CD4-positive, alpha-beta memory T cell (primary cell): ENCODE measurements at regions not wholly inside any gene's neighbourhood (a gene's known extent, or its start where the extent isn't known, plus 50 kb on each side); places are given as distances from the start of the nearest gene placed in this dataset.

ENCODE experiments used
- CTCF ChIA-PET: fragments of 350-600 bp; sonication (Branson Sonifier 250); formaldehyde crosslinking; loops from one replicate; lab custom pipeline; 2021; ENCODE audit warnings: inconsistent platforms; ENCODE audit not compliant: partially characterized antibody; lab: Charles Lee
- POLR2A ChIA-PET: fragments of 350-600 bp; sonication (Branson Sonifier 250); formaldehyde crosslinking; loops from one replicate; lab custom pipeline; 2021; ENCODE audit not compliant: partially characterized antibody; lab: Charles Lee
- DNase-seq, 5 donors: peaks; one replicate each; pipeline versions ENCODE4 v3.0.0 to v3.0.0-alpha.2; 2020 to 2022; ENCODE audit warnings: mixed read lengths in 1 of 5
- H3K27ac ChIP-seq: one replicate; pipeline ENCODE4 v1.7.0; 2013; ENCODE audit warnings: low read depth, low read length
- H3K27me3 ChIP-seq: 2 replicates; pipeline ENCODE4 v1.7.0; 2013; ENCODE audit warnings: mild to moderate bottlenecking, low read length, moderate library complexity; ENCODE audit not compliant: insufficient read depth
- H3K36me3 ChIP-seq: 2 replicates; pipeline ENCODE4 v1.7.0; 2013; ENCODE audit warnings: mild to moderate bottlenecking, low read length, moderate library complexity; ENCODE audit not compliant: insufficient read depth
- H3K4me1 ChIP-seq: 2 replicates; pipeline ENCODE4 v1.7.0; 2013; ENCODE audit warnings: mild to moderate bottlenecking, low read length, moderate library complexity; ENCODE audit not compliant: insufficient read depth
- H3K4me3 ChIP-seq, 2 donors: one replicate each; pipeline ENCODE4 v1.7.0; 2013; ENCODE audit warnings: low read length in 2 of 2, mild to moderate bottlenecking in 1 of 2
- H3K9me3 ChIP-seq, 2 donors: one replicate each; pipeline ENCODE4 v1.7.0; 2013; ENCODE audit warnings: low read length in 2 of 2, control low read depth in 1 of 2; ENCODE audit not compliant: control insufficient read depth in 1 of 2
- H3K27ac Mint-ChIP-seq, 7 donors: one replicate each; pipeline ENCODE4 v1.8.0; 2020 to 2021; ENCODE audit warnings: mixed read lengths in 7 of 7, mild to moderate bottlenecking in 6 of 7, inconsistent platforms in 3 of 7, moderate library complexity in 3 of 7
- H3K27me3 Mint-ChIP-seq, 2 donors: one replicate each; pipeline ENCODE4 v1.8.0; 2020 to 2021; ENCODE audit warnings: mixed read lengths in 2 of 2
- H3K36me3 Mint-ChIP-seq, 2 donors: one replicate each; pipeline ENCODE4 v1.8.0; 2020 to 2021; ENCODE audit warnings: mixed read lengths in 2 of 2, inconsistent platforms in 1 of 2, mild to moderate bottlenecking in 1 of 2
- H3K4me1 Mint-ChIP-seq, 4 donors: one replicate each; pipeline ENCODE4 v1.8.0; 2020 to 2021; ENCODE audit warnings: mixed read lengths in 4 of 4, mild to moderate bottlenecking in 1 of 4
- H3K4me3 Mint-ChIP-seq, 8 donors: one replicate each; pipeline ENCODE4 v1.8.0; 2020 to 2021; ENCODE audit warnings: mixed read lengths in 8 of 8, mild to moderate bottlenecking in 7 of 8, moderate library complexity in 6 of 8, inconsistent platforms in 3 of 8
- H3K9me3 Mint-ChIP-seq, 8 donors: one replicate each; pipeline ENCODE4 v1.8.0; 2020 to 2021; ENCODE audit warnings: mixed read lengths in 8 of 8, mild to moderate bottlenecking in 5 of 8, inconsistent platforms in 3 of 8, moderate library complexity in 1 of 8
- intact Hi-C: fragments of 100-400 bp; cut with micrococcal nuclease; formaldehyde crosslinking; loops from one replicate; pipeline ENCODE4 v1.15.1; 2023

DNA sequence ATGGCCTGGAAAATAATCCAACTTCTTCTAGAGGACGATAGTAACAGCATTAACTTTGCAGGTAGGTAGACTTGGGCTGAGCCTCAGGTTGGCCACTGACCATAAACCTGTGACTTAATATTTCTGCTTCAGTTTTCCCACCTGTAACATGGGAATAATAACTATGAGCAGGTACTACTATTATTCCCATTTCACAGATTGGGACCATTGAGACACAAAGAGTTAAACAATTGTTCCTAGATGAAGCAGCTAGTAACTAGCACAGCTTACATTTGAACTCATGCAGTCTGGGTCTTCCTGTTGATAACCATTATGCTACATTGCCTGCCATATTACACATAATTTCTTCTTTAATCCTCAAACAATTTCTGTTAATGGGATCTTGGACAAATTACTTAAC is 217.7 kb downstream of the NUAK1 start:
- ChIA-PET CTCF (no interaction called here), POLR2A (no interaction called here)
- Histone ChIP-seq H3K4me3 (no peak overlapping the region), H3K36me3 (no peaks in the 10 kb centered on the region), H3K4me1 (no peaks in the 10 kb centered on the region), H3K9me3 (no peaks in the 10 kb centered on the region), H3K27me3 (no peaks in the 10 kb centered on the region), H3K27ac (no peak overlapping the region)
- H3K4me3 Mint-ChIP-seq, result no peak overlapping the region
- no peaks in the 10 kb centered on the region for H3K4me1 Mint-ChIP-seq
- intact Hi-C loops, result no loop called here
- no peak for DNase-seq
- H3K27me3 Mint-ChIP-seq, result peaks cover 0 to 1% of the 10 kb centered on the region in 2 donors
- peaks cover 0 to 3% (median 0%) of the 10 kb centered on the region in 8 donors for H3K9me3 Mint-ChIP-seq
- H3K36me3 Mint-ChIP-seq, result no peaks in the 10 kb centered on the region
- no peak overlapping the region for H3K27ac Mint-ChIP-seq

DNA sequence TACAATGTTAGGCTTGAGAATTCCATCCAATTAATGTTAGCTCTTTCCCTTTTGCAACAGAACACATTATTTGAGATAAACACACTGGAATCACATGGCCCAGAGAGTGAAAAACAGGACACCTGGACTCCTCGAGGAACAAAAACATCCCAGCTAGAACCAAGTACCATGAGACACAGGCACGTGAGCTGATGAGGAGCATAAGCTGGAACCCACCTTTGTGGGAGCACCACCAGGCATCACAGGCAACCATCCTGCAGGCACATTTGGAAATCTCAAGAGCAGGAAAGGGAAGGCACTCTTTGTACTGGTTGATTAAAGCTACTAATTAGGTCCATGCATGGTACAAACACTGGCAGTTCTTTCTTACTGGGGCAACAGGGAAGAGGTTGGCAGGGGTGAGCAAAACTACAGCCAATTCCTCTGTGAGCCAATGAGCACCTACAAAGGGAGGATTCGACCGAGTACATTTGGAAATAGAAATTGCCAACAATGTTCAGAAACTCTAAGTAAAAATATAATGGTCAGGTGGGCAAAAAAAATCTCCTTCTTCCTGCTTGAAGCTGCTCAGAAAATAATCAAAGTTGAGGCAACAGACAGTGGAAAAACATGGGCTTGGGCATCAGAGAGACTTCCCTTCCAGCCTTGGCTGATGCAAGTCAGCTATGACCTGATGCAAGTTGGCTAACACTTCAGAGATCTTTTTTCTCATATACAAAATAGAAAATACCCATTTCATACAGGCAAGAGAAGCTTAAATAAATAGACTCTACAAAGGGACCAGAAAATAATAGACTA is 216.7 kb downstream of the NUAK1 start:
- Histone ChIP-seq H3K4me1 (no peaks in the 10 kb centered on the region), H3K36me3 (no peaks in the 10 kb centered on the region), H3K27me3 (no peaks in the 10 kb centered on the region), H3K9me3 (no peaks in the 10 kb centered on the region), H3K27ac (no peak overlapping the region), H3K4me3 (no peak overlapping the region)
- H3K4me1 Mint-ChIP-seq, result no peaks in the 10 kb centered on the region
- POLR2A ChIA-PET, result no interaction called here
- H3K36me3 Mint-ChIP-seq, result no peaks in the 10 kb centered on the region
- DNase-seq, result no peak
- intact Hi-C loops, result no loop called here
- no peak overlapping the region for H3K27ac Mint-ChIP-seq
- H3K27me3 Mint-ChIP-seq, result peaks cover 0 to 1% of the 10 kb centered on the region in 2 donors
- CTCF ChIA-PET, result no interaction called here
- no peak overlapping the region for H3K4me3 Mint-ChIP-seq
- peaks cover 0 to 6% (median 0%) of the 10 kb centered on the region in 8 donors for H3K9me3 Mint-ChIP-seq

DNA sequence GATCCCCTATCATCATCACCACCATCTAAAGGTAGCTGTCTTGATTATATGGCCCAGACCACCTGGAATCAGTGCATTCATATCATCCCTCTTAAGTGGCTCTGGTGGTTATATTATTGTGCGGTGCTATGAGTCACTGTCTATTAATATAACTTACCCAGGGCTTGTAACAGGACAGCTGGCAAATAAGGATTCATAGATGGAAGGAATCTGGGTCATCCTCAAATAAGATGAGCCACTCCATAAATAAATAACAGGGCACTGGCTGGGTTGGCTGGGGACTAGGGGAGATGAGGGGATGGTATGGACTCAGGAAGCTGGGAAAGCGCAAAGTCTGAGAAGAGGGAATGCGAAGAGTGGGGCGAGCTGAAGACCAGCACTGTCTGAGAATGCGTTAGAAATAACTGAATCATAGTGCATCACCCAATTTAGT is 216.1 kb downstream of the NUAK1 start:
- Histone ChIP-seq H3K4me1 (no peaks in the 10 kb centered on the region), H3K27ac (no peak overlapping the region), H3K27me3 (no peaks in the 10 kb centered on the region), H3K4me3 (no peak overlapping the region), H3K9me3 (no peaks in the 10 kb centered on the region), H3K36me3 (no peaks in the 10 kb centered on the region)
- intact Hi-C loops, result no loop called here
- H3K4me3 Mint-ChIP-seq, result no peak overlapping the region
- H3K4me1 Mint-ChIP-seq, result no peaks in the 10 kb centered on the region
- ChIA-PET POLR2A (no interaction called here), CTCF (no interaction called here)
- no peak overlapping the region for H3K27ac Mint-ChIP-seq
- H3K9me3 Mint-ChIP-seq, result peaks cover 0 to 7% (median under 1%) of the 10 kb centered on the region in 8 donors
- peaks cover 0 to 1% of the 10 kb centered on the region in 2 donors for H3K27me3 Mint-ChIP-seq
- DNase-seq, result no peak
- no peaks in the 10 kb centered on the region for H3K36me3 Mint-ChIP-seq

DNA sequence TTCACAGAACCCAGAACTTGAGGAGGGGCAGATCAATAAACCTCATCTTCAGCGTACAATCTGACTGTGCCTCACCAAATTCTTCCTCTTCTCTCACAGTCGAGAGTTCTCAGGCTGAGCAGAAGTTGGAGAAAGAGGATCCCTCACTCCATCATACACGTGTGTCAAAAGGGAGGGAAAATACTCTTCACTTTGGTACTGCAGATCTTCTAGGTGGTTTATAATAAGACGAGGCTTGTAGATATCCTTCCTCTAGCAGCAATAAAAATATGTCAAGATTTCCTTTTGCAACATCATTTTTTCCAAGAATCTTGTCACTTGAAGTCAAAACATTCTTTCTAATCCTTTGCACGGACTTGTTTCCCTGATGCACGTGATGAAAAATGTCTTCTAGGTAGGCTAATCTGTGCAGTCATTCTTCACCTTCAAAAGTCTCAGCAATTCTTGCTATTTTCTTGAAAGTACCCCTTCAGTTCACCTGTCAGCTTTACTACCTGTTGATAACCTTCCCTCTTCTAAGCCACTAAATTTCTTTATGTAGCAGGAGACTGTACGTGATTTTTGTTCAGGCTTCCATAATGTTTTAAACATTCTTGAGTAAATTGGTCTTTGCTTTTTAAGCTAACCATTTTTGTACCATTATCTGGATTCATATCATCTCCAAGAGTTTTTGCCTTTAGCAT is 214.1 kb downstream of the NUAK1 start:
- peaks cover 0 to 1% of the 10 kb centered on the region in 2 donors for H3K27me3 Mint-ChIP-seq
- no peaks in the 10 kb centered on the region for H3K4me1 ChIP-seq
- POLR2A ChIA-PET, result no interaction called here
- no peaks in the 10 kb centered on the region for H3K27me3 ChIP-seq
- H3K4me3 Mint-ChIP-seq, result no peak overlapping the region
- no peaks in the 10 kb centered on the region for H3K36me3 Mint-ChIP-seq
- no peak overlapping the region for H3K27ac ChIP-seq
- H3K4me1 Mint-ChIP-seq, result no peaks in the 10 kb centered on the region
- CTCF ChIA-PET, result no interaction called here
- DNase-seq, result no peak
- intact Hi-C loops, result no loop called here
- H3K36me3 ChIP-seq, result no peaks in the 10 kb centered on the region
- H3K9me3 Mint-ChIP-seq, result peaks cover 0 to 8% (median 3%) of the 10 kb centered on the region in 8 donors
- H3K9me3 ChIP-seq, result no peaks in the 10 kb centered on the region
- no peak overlapping the region for H3K4me3 ChIP-seq
- no peak overlapping the region for H3K27ac Mint-ChIP-seq

DNA sequence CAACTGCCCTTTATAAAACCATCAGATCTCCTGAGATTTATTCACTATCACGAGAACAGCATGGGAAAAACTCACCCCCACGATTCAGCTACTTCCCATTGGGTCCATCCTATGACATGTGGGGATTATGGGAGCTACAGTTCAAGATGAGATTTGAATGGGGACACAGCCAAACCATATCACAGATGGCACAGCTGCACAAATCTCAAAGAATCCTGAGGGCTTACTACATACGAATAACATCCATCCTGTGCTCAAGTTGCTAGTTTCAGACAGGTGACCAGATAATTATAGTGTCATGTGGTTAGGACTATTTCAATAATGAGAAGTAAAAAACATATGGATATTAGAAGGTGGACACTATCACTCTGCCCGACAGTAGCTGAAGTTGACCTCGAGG is 211.2 kb downstream of the NUAK1 start:
- intact Hi-C loops, result no loop called here
- H3K4me1 Mint-ChIP-seq, result no peaks in the 10 kb centered on the region
- H3K27me3 ChIP-seq, result no peaks in the 10 kb centered on the region
- DNase-seq, result no peak
- ChIA-PET POLR2A (no interaction called here), CTCF (no interaction called here)
- peaks cover 0 to 1% of the 10 kb centered on the region in 2 donors for H3K27me3 Mint-ChIP-seq
- no peak overlapping the region for H3K4me3 Mint-ChIP-seq
- H3K4me1 ChIP-seq, result no peaks in the 10 kb centered on the region
- H3K4me3 ChIP-seq, result no peak overlapping the region
- peaks cover 0 to 7% (median 2%) of the 10 kb centered on the region in 8 donors for H3K9me3 Mint-ChIP-seq
- H3K27ac Mint-ChIP-seq, result no peak overlapping the region
- no peak overlapping the region for H3K27ac ChIP-seq
- no peaks in the 10 kb centered on the region for H3K36me3 ChIP-seq
- H3K36me3 Mint-ChIP-seq, result no peaks in the 10 kb centered on the region
- H3K9me3 ChIP-seq, result no peaks in the 10 kb centered on the region

DNA sequence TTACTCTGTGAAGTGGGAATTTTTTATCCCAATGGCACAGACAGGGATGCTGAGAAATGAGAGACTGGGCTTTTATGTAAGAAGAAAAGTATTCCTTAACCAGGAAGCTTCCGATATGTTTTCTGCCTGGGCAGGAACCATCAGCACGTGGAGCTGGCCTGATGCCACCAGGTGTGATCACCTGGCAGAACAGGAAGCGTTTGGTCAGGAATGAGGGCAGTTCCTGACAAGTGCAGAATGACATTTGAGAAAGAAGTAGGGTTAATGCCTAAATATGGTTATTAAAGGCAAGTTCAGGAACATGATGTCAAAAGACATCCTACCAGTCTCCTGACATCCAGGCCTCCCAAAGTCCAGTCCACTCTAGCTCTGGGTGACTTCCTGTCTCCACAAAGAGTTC is 210.3 kb downstream of the NUAK1 start:
- Mint-ChIP-seq H3K36me3 (no peaks in the 10 kb centered on the region), H3K9me3 (peaks cover 0 to 7% (median 2%) of the 10 kb centered on the region in 8 donors), H3K4me1 (no peaks in the 10 kb centered on the region), H3K27me3 (peaks cover 0 to 1% of the 10 kb centered on the region in 2 donors), H3K27ac (no peak overlapping the region), H3K4me3 (no peak overlapping the region)
- intact Hi-C loops, result no loop called here
- Histone ChIP-seq H3K27me3 (no peaks in the 10 kb centered on the region), H3K27ac (no peak overlapping the region), H3K36me3 (no peaks in the 10 kb centered on the region), H3K4me3 (no peak overlapping the region), H3K4me1 (no peaks in the 10 kb centered on the region), H3K9me3 (no peaks in the 10 kb centered on the region)
- no peak for DNase-seq
- POLR2A ChIA-PET, result no interaction called here
- CTCF ChIA-PET, result no interaction called here

DNA sequence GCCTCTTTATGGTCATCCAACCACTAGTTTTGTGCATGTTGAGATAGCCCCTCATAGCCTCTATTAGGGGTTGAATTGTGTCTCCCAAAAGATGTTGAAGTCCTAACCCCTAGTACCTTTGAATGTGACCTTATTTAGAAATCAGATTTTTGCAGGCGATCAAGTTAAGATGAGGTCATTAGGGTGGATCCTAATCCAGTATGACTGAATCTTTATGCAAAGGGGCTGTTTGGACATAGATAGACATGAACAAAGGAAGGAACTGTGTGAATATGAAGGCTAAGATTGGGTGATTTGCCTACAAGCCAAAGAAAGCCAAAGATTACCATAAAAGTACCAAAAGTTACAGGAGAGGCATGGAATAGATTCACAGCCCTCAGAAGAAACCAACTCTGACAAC is 209.6 kb downstream of the NUAK1 start:
- ChIA-PET CTCF (no interaction called here), POLR2A (no interaction called here)
- Mint-ChIP-seq H3K27ac (no peak overlapping the region), H3K36me3 (no peaks in the 10 kb centered on the region), H3K4me1 (no peaks in the 10 kb centered on the region), H3K4me3 (no peak overlapping the region), H3K27me3 (peaks cover 0 to 1% of the 10 kb centered on the region in 2 donors), H3K9me3 (peaks cover 0 to 7% (median 2%) of the 10 kb centered on the region in 8 donors)
- no peak for DNase-seq
- no peaks in the 10 kb centered on the region for H3K27me3 ChIP-seq
- no peak overlapping the region for H3K27ac ChIP-seq
- H3K4me1 ChIP-seq, result no peaks in the 10 kb centered on the region
- no peak overlapping the region for H3K4me3 ChIP-seq
- H3K9me3 ChIP-seq, result no peaks in the 10 kb centered on the region
- intact Hi-C loops, result no loop called here
- no peaks in the 10 kb centered on the region for H3K36me3 ChIP-seq
